Trophoblast cell (in vitro differentiated cells and primary cell): ENCODE measurements at regions not wholly inside any gene's neighbourhood (a gene's known extent, or its start where the extent isn't known, plus 50 kb on each side); places are given as distances from the start of the nearest gene placed in this dataset.

Experiments
- DNase-seq, 2 donors: peaks; one replicate each; pipeline ENCODE4 v3.0.0-alpha.2; 2016
- H2AFZ ChIP-seq: 2 replicates; pipeline ENCODE4 v1.6.1; 2013; ENCODE audit warnings: low read length, moderate library complexity, mild to moderate bottlenecking; ENCODE audit not compliant: insufficient read depth, poor library complexity
- H2AK5ac ChIP-seq: 2 replicates; pipeline ENCODE4 v1.6.1; 2013; ENCODE audit warnings: mild to moderate bottlenecking, low read length
- H2BK120ac ChIP-seq: 2 replicates; pipeline ENCODE4 v1.6.1; 2013; ENCODE audit warnings: low read length, mild to moderate bottlenecking, moderate library complexity; ENCODE audit not compliant: insufficient read depth, poor library complexity
- H2BK12ac ChIP-seq: 2 replicates; pipeline ENCODE4 v1.6.1; 2013; ENCODE audit warnings: mild to moderate bottlenecking, low read length, moderate library complexity
- H2BK5ac ChIP-seq: 2 replicates; pipeline ENCODE4 v1.6.1; 2013; ENCODE audit warnings: low read length, low read depth, moderate library complexity, mild to moderate bottlenecking; ENCODE audit not compliant: poor library complexity
- H3K14ac ChIP-seq: 2 replicates; pipeline ENCODE4 v1.6.1; 2013; ENCODE audit warnings: mild to moderate bottlenecking, low read length
- H3K18ac ChIP-seq: 2 replicates; pipeline ENCODE4 v1.6.1; 2013; ENCODE audit warnings: mild to moderate bottlenecking, low read length
- H3K23ac ChIP-seq: 2 replicates; pipeline ENCODE4 v1.6.1; 2013; ENCODE audit warnings: low read length
- H3K27ac ChIP-seq: 2 replicates; pipeline ENCODE4 v1.5.1; 2013; ENCODE audit warnings: low read depth, mild to moderate bottlenecking, inconsistent platforms, low read length, moderate library complexity
- H3K27me3 ChIP-seq: 2 replicates; pipeline ENCODE4 v1.6.1; 2013; ENCODE audit warnings: inconsistent platforms, mild to moderate bottlenecking, low read length, moderate library complexity; ENCODE audit not compliant: insufficient read depth
- H3K36me3 ChIP-seq, 2 experiments: 1 replicate in 1 of 2; 2 replicates in 1 of 2; pipeline ENCODE4 v1.6.1; 2013; ENCODE audit warnings: low read length in 2 of 2, mild to moderate bottlenecking in 2 of 2, moderate library complexity in 1 of 2; ENCODE audit not compliant: insufficient read depth in 2 of 2, control insufficient read depth in 1 of 2
- H3K4ac ChIP-seq: 2 replicates; pipeline ENCODE4 v1.6.1; 2013; ENCODE audit warnings: low read depth, mild to moderate bottlenecking, low read length, moderate library complexity
- H3K4me1 ChIP-seq, 2 experiments: 1 replicate in 1 of 2; 2 replicates in 1 of 2; pipeline ENCODE4 v1.6.1; 2013; ENCODE audit warnings: low read length in 2 of 2, mild to moderate bottlenecking in 2 of 2, moderate library complexity in 1 of 2; ENCODE audit not compliant: insufficient read depth in 2 of 2, control insufficient read depth in 1 of 2
- H3K4me2 ChIP-seq: 2 replicates; pipeline ENCODE4 v1.6.1; 2013; ENCODE audit warnings: inconsistent platforms, mild to moderate bottlenecking, low read length, moderate library complexity
- H3K4me3 ChIP-seq: 2 replicates; pipeline ENCODE4 v1.5.1; 2013; ENCODE audit warnings: mild to moderate bottlenecking, low read depth, low read length, inconsistent platforms
- H3K79me1 ChIP-seq: one replicate; pipeline ENCODE4 v1.6.1; 2013; ENCODE audit warnings: low read length
- H3K79me2 ChIP-seq: 2 replicates; pipeline ENCODE4 v1.6.1; 2013; ENCODE audit warnings: low read length, mild to moderate bottlenecking; ENCODE audit not compliant: control insufficient read depth, insufficient read depth, poor library complexity
- H3K9ac ChIP-seq: 2 replicates; pipeline ENCODE4 v1.6.1; 2013; ENCODE audit warnings: mild to moderate bottlenecking, low read length
- H3K9me3 ChIP-seq: 2 replicates; pipeline ENCODE4 v1.6.1; 2013; ENCODE audit warnings: low read depth, mild to moderate bottlenecking, control low read depth, inconsistent platforms, low read length; ENCODE audit not compliant: insufficient read depth
- H4K12ac ChIP-seq: 2 replicates; pipeline ENCODE4 v1.6.1; 2013; ENCODE audit warnings: low read depth, mild to moderate bottlenecking, low read length, moderate library complexity
- H4K8ac ChIP-seq: 2 replicates; pipeline ENCODE4 v1.6.1; 2013; ENCODE audit warnings: low read depth, mild to moderate bottlenecking, low read length, moderate library complexity
- H4K91ac ChIP-seq: one replicate; pipeline ENCODE4 v1.6.1; 2013; ENCODE audit warnings: low read depth, mild to moderate bottlenecking, low read length, moderate library complexity
- WGBS: extraction: QIAGEN DNeasy Blood & Tissue Kit; methylation state at CpG from one replicate; pipeline ENCODE4 v1.1.7; 2013; ENCODE audit warnings: missing lambda C conversion rate; ENCODE audit not compliant: insufficient read length, insufficient coverage; ENCODE audit errors: extremely low coverage; 5-methylcytosine and 5-hydroxymethylcytosine counted together

GRCh38 chr15:62849316-62850106 is 193.0 kb upstream of the TPM1 start:
- Histone ChIP-seq H3K9me3 (peaks cover 1% of the 10 kb centered on the region), H2AFZ (peak overlapping the region; percentile 20), H3K4me2 (no peak overlapping the region), H3K27ac (peak overlapping the region; percentile 99), H4K8ac (peak overlapping the region; percentile 90), H3K4ac (peak overlapping the region; percentile 97), H3K23ac (no peak overlapping the region), H3K14ac (peak overlapping the region; percentile 99), H3K9ac (no peak overlapping the region), H2BK12ac (peak overlapping the region; percentile 96), H3K36me3 (peaks cover 0 to 4% of the 10 kb centered on the region in 2 experiments), H3K79me2 (peaks cover 23% of the 10 kb centered on the region), H4K12ac (no peak overlapping the region), H3K79me1 (peaks cover 80% of the 10 kb centered on the region), H3K27me3 (no peaks in the 10 kb centered on the region), H3K4me3 (no peak overlapping the region), H4K91ac (peak overlapping the region; percentile 100), H3K4me1 (peaks cover 34 to 43% of the 10 kb centered on the region in 2 experiments), H2BK120ac (peak overlapping the region; percentile 100), H2BK5ac (peak overlapping the region; percentile 100), H2AK5ac (peak overlapping the region; percentile 100), H3K18ac (peak overlapping the region; percentile 96)
- DNase-seq: peak in 1 of 2 donors; percentile 64
- no CpG with 5 or more reads among the region's 4 CpGs for WGBS

GRCh38 chr15:62850318-62850717 is 192.2 kb upstream of the TPM1 start:
- Histone ChIP-seq H3K23ac (peak overlapping the region; percentile 50), H3K4me1 (peaks cover 32 to 35% of the 10 kb centered on the region in 2 experiments), H3K18ac (peak overlapping the region; percentile 96), H3K27ac (peak overlapping the region; percentile 99), H3K27me3 (no peaks in the 10 kb centered on the region), H4K91ac (peak overlapping the region; percentile 100), H2AFZ (peak overlapping the region; percentile 20), H3K36me3 (no peaks in the 10 kb centered on the region), H3K9ac (peak overlapping the region; percentile 59), H3K4me2 (no peak overlapping the region), H4K12ac (peak overlapping the region; percentile 68), H2BK5ac (peak overlapping the region; percentile 100), H4K8ac (peak overlapping the region; percentile 90), H3K4me3 (no peak overlapping the region), H2BK12ac (peak overlapping the region; percentile 94), H2AK5ac (peak overlapping the region; percentile 100), H3K79me2 (peaks cover 21% of the 10 kb centered on the region), H3K14ac (peak overlapping the region; percentile 99), H3K79me1 (peaks cover 76% of the 10 kb centered on the region), H2BK120ac (peak overlapping the region; percentile 100), H3K9me3 (peaks cover 1% of the 10 kb centered on the region), H3K4ac (peak overlapping the region; percentile 97)
- no CpG with 5 or more reads among the region's 9 CpGs for WGBS
- no peak for DNase-seq

GRCh38 chr15:62850791-62851291 is 191.7 kb upstream of the TPM1 start:
- no peak overlapping the region for H2BK12ac ChIP-seq
- H3K36me3 ChIP-seq: no peaks in the 10 kb centered on the region
- H3K4me2 ChIP-seq: no peak overlapping the region
- H3K27ac ChIP-seq: peak overlapping the region; percentile 99
- DNase-seq: peak; percentile 53 to 79
- peak overlapping the region; percentile 61 for H3K9ac ChIP-seq
- H3K79me2 ChIP-seq: peaks cover 19% of the 10 kb centered on the region
- WGBS: no CpG with 5 or more reads among the region's 9 CpGs
- peak overlapping the region; percentile 29 for H3K4ac ChIP-seq
- H3K4me1 ChIP-seq: peaks cover 29 to 32% of the 10 kb centered on the region in 2 experiments
- H3K23ac ChIP-seq: no peak overlapping the region
- H4K8ac ChIP-seq: peak overlapping the region; percentile 89
- peak overlapping the region; percentile 100 for H2BK5ac ChIP-seq
- H3K9me3 ChIP-seq: peaks cover 1% of the 10 kb centered on the region
- no peak overlapping the region for H2AK5ac ChIP-seq
- no peaks in the 10 kb centered on the region for H3K27me3 ChIP-seq
- peak overlapping the region; percentile 7 for H3K18ac ChIP-seq
- peak overlapping the region; percentile 59 for H4K12ac ChIP-seq
- H3K4me3 ChIP-seq: no peak overlapping the region
- peak overlapping the region; percentile 99 for H2BK120ac ChIP-seq
- peak overlapping the region; percentile 79 for H3K14ac ChIP-seq
- H3K79me1 ChIP-seq: peaks cover 72% of the 10 kb centered on the region
- no peak overlapping the region for H2AFZ ChIP-seq
- peak overlapping the region; percentile 100 for H4K91ac ChIP-seq

- H2BK120ac ChIP-seq: peak overlapping the region; percentile 92
- peak overlapping the region; percentile 17 for H3K4ac ChIP-seq
- peak overlapping the region; percentile 87 for H2BK12ac ChIP-seq
- no peak overlapping the region for H3K4me3 ChIP-seq
- H2BK5ac ChIP-seq: peak overlapping the region; percentile 93
- H3K79me1 ChIP-seq: peaks cover 66% of the 10 kb centered on the region
- peak overlapping the region; percentile 95 for H4K91ac ChIP-seq
- H4K12ac ChIP-seq: peak overlapping the region; percentile 13
- H3K4me2 ChIP-seq: no peak overlapping the region
- H3K27ac ChIP-seq: peak overlapping the region; percentile 39
- no CpG with 5 or more reads among the region's 5 CpGs for WGBS
- peak overlapping the region; percentile 75 for H3K14ac ChIP-seq
- H2AK5ac ChIP-seq: peak overlapping the region; percentile 73
- peak overlapping the region; percentile 62 for H4K8ac ChIP-seq
- H2AFZ ChIP-seq: no peak overlapping the region
- peaks cover 14% of the 10 kb centered on the region for H3K79me2 ChIP-seq
- no peak overlapping the region for H3K9ac ChIP-seq
- peaks cover 3% of the 10 kb centered on the region for H3K9me3 ChIP-seq
- H3K27me3 ChIP-seq: no peaks in the 10 kb centered on the region
- H3K4me1 ChIP-seq: peaks cover 17 to 25% of the 10 kb centered on the region in 2 experiments
- DNase-seq: peak in 1 of 2 donors; percentile 61
- H3K18ac ChIP-seq: peak overlapping the region; percentile 81
- no peak overlapping the region for H3K23ac ChIP-seq
- H3K36me3 ChIP-seq: peaks cover 0 to under 1% of the 10 kb centered on the region in 2 experiments
Observed at GRCh38 chr15:62853114-62853840, 189.3 kb upstream of the TPM1 start.
